ENCODE measurements at regions not wholly inside any gene's neighbourhood (a gene's known extent, or its start where the extent isn't known, plus 50 kb on each side); places are given as distances from the start of the nearest gene placed in this dataset.

DNA sequence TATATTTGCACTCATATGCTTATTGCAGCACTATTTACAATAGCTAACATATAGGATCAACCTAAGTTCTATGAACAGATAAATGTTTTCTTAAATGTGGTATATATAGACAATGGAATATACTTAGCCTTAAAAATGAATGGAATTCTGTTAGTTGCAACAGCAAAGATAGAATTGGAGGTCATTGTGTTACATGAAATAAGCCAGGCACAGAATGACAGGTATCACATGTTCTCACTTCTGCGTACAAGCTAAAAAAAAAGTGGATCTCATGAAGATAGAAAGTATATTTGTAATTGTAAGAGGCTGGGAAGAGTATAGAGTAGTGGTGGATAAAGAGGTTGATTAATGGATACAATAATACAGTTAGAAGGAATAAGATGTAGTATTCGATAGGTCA, 255.5 kb upstream of the SETBP1 start:
- DNase-seq (ENCODE audit: low read depth), result no peak
- no peak overlapping the region for H3K4me3 ChIP-seq (ENCODE audit: low read depth, low read length)
- no peak for TF ChIP-seq POLR2A (IDR thresholded peaks at IDR 0.05; ENCODE audit: extremely low read depth, insufficient read length)
- TF ChIP-seq, protein P1, sequence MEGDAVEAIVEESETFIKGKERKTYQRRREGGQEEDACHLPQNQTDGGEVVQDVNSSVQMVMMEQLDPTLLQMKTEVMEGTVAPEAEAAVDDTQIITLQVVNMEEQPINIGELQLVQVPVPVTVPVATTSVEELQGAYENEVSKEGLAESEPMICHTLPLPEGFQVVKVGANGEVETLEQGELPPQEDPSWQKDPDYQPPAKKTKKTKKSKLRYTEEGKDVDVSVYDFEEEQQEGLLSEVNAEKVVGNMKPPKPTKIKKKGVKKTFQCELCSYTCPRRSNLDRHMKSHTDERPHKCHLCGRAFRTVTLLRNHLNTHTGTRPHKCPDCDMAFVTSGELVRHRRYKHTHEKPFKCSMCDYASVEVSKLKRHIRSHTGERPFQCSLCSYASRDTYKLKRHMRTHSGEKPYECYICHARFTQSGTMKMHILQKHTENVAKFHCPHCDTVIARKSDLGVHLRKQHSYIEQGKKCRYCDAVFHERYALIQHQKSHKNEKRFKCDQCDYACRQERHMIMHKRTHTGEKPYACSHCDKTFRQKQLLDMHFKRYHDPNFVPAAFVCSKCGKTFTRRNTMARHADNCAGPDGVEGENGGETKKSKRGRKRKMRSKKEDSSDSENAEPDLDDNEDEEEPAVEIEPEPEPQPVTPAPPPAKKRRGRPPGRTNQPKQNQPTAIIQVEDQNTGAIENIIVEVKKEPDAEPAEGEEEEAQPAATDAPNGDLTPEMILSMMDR (IDR thresholded peaks at IDR 0.05; ENCODE audit: low read depth, low read length), result no peak
- TF ChIP-seq, protein P2, sequence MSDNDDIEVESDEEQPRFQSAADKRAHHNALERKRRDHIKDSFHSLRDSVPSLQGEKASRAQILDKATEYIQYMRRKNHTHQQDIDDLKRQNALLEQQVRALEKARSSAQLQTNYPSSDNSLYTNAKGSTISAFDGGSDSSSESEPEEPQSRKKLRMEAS (IDR thresholded peaks at IDR 0.05; ENCODE audit: low read depth, low read length), result no peak
- TF ChIP-seq MYC (IDR thresholded peaks at IDR 0.05; ENCODE audit: low read depth, low read length), result no peak

DNA sequence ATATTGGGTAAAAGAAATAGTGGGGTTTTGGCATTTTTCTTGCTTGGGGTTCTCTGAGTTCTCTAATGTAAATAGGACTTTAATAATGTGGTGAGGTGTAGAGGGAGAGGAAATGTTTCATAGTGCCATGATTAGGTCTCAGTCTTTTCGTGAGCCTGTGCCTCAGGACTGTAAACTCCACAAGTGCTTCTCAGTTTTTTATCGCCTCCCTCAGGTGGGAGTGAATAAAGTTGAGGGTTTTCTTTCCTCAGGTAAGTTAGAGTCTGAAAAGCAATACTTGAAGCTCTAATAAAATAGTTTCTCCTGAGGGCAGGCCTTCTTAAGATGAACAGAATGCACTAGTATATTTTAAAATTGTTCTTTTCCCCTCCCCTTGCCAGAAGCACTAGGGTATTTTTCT, 243.1 kb upstream of the SETBP1 start:
- no peak for DNase-seq (ENCODE audit: low read depth)
- TF ChIP-seq, protein P2 (IDR thresholded peaks at IDR 0.05; ENCODE audit: low read depth, low read length), result no peak
- TF ChIP-seq, protein P1 (IDR thresholded peaks at IDR 0.05; ENCODE audit: low read depth, low read length), result no peak
- no peak overlapping the region for H3K4me3 ChIP-seq (ENCODE audit: low read depth, low read length)

DNA sequence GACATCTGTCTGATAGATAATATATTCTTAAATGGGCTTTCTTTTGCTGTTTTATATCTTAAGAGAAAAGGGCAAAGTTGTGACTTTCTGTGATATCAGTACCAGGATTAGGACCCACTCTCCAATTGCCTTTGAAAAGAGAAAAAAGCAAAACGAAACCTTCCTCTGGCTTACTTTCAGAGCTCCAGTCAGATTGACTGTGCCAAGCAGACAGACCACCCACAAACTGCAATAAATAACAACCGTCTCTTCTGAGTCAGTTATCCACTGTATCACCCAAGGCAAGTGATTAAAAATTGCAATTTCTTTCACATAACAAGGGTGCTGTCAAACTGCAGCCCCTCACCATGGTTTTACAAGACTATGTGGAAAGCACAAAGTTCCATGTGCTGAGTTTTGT, 230.5 kb upstream of the SETBP1 start:
- no peak overlapping the region for H3K4me3 ChIP-seq (ENCODE audit: low read depth, low read length)
- TF ChIP-seq, protein P1 (IDR thresholded peaks at IDR 0.05; ENCODE audit: low read depth, low read length), result no peak
- DNase-seq (ENCODE audit: low read depth), result no peak

DNA sequence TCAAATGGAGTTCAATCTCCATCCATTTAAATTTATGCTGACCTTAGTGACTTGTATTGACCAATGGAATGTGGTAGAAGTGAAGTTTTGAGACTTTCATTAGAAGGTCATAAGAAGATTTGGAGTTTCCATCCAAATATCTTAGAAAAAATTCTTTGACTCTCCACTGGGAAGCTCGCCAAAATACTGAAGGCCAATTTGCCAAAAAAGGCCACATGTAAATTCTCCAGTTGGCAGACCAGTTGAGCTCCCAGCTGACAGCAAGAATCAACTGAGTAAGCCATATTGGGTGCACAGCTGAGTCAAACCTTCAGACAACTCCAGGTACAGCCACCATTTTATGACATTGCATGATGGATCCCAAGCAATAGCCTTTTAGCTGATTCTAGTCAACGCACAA, 228.3 kb upstream of the SETBP1 start:
- TF ChIP-seq, protein P2 (IDR thresholded peaks at IDR 0.05; ENCODE audit: low read depth, low read length), result no peak
- TF ChIP-seq POLR2A (IDR thresholded peaks at IDR 0.05; ENCODE audit: extremely low read depth, insufficient read length) (no peak), MYC (IDR thresholded peaks at IDR 0.05; ENCODE audit: low read depth, low read length) (no peak)
- TF ChIP-seq, protein P1 (IDR thresholded peaks at IDR 0.05; ENCODE audit: low read depth, low read length), result no peak
- H3K4me3 ChIP-seq (ENCODE audit: low read depth, low read length), result no peak overlapping the region
- no peak for DNase-seq (ENCODE audit: low read depth)

DNA sequence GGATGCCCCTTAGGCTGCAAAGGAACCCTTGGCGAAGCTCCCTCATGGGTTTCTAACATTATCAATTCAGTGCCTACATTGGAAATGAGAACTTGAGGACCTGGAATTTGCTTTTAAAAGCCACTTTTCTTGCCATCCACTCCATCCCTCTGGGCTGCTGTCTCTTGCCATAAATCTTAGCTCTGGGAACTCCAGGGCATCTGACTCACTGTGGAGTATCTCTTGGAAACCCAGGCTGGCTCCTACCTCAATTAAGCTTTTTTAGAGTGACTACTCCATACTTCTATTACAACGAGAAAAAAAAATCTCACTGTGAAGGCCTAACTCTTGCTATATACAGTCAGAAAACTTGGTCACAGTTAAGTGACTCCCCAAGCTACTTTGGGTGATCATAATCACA, 227.2 kb upstream of the SETBP1 start:
- H3K4me3 ChIP-seq (ENCODE audit: low read depth, low read length), result no peak overlapping the region
- TF ChIP-seq, protein P1 (IDR thresholded peaks at IDR 0.05; ENCODE audit: low read depth, low read length), result no peak
- TF ChIP-seq POLR2A (IDR thresholded peaks at IDR 0.05; ENCODE audit: extremely low read depth, insufficient read length) (no peak), MYC (IDR thresholded peaks at IDR 0.05; ENCODE audit: low read depth, low read length) (no peak)
- TF ChIP-seq, protein P2 (IDR thresholded peaks at IDR 0.05; ENCODE audit: low read depth, low read length), result no peak
- DNase-seq (ENCODE audit: low read depth), result no peak

DNA sequence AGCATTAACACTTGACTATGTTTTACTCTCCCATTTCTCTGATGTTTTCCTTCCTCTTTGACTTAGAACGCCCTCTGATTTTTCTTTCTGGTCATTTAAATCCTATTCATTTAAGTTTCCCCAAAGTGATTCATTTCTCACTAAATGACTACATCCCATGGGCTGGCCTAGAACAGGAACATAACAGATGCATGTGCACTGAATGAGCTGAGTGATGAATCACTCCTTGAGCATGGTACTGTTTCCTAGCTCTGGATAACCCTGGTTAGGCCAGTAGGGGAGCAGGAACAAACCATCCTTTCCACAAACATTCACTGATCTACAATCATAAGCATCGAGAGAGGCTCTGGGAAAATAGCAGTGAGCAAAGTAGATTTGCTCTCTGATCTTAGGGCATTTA, 221.9 kb upstream of the SETBP1 start:
- H3K4me3 ChIP-seq (ENCODE audit: low read depth, low read length), result no peak overlapping the region
- TF ChIP-seq, protein P2 (IDR thresholded peaks at IDR 0.05; ENCODE audit: low read depth, low read length), result no peak
- TF ChIP-seq POLR2A (IDR thresholded peaks at IDR 0.05; ENCODE audit: extremely low read depth, insufficient read length), result no peak
- TF ChIP-seq, protein P1 (IDR thresholded peaks at IDR 0.05; ENCODE audit: low read depth, low read length), result no peak
- no peak for TF ChIP-seq MYC (IDR thresholded peaks at IDR 0.05; ENCODE audit: low read depth, low read length)
- DNase-seq (ENCODE audit: low read depth), result no peak
